HG03460 (cell line): ENCODE measurements at regions not wholly inside any gene's neighbourhood (a gene's known extent, or its start where the extent isn't known, plus 50 kb on each side); places are given as distances from the start of the nearest gene placed in this dataset.
"Not testable (repeated sequence)": the region's sequence is repeated elsewhere in the genome, so short reads cannot be mapped to it uniquely, and the experiment has no call there.

Experiments
- ATAC-seq: cut with Tn5 transposase; IDR thresholded peaks from one replicate; pipeline ENCODE4 v1.9.1; 2021; ENCODE audit not compliant: unreplicated experiment

GRCh38 chr7:34577934-34578333 is 80.1 kb upstream of the NPSR1 start:
- ATAC-seq = not testable (repeated sequence)

- not testable (repeated sequence) for ATAC-seq
Observed at GRCh38 chr7:34581698-34582097, 76.3 kb upstream of the NPSR1 start.

- ATAC-seq = no peak
Observed at GRCh38 chr7:34584526-34584925, 73.5 kb upstream of the NPSR1 start.

GRCh38 chr7:34596887-34597286 is 61.1 kb upstream of the NPSR1 start:
- no peak for ATAC-seq

GRCh38 chr7:34603711-34604444 is 54.1 kb upstream of the NPSR1 start:
- ATAC-seq = no peak
